ENCODE measurements at regions not wholly inside any gene's neighbourhood (a gene's known extent, or its start where the extent isn't known, plus 50 kb on each side); places are given as distances from the start of the nearest gene placed in this dataset.

GRCh38 chr6:79780881-79781280, 149.8 kb downstream of the SH3BGRL2 start:
- Histone ChIP-seq H3K79me1 (ENCODE audit: low read depth in 1 of 2, low read length in 2 of 2) (no peaks in the 10 kb centered on the region), H4K8ac (ENCODE audit: low read depth in 2 of 2, low read length in 2 of 2) (no peak overlapping the region)
- no TSS peak for BruUV-seq (replicated peaks)

More at GRCh38 chr6:79780881-79781280, 149.8 kb downstream of the SH3BGRL2 start:
- TF ChIP-seq MAZ (IDR thresholded peaks at IDR 0.05; ENCODE audit: borderline replicate concordance, low read depth, low read length), result no peak
- TF ChIP-seq BHLHE40 (IDR thresholded peaks at IDR 0.05; ENCODE audit: low read depth, low read length), result no peak
- TF ChIP-seq SMC3 (IDR thresholded peaks at IDR 0.05; ENCODE audit: low read depth, low read length), result no peak
- TF ChIP-seq USF2 (IDR thresholded peaks at IDR 0.05; ENCODE audit: low read depth, low read length), result no peak
- no peak for TF ChIP-seq POLR2A (IDR thresholded peaks at IDR 0.05; ENCODE audit: low read depth, low read length)
- TF ChIP-seq FOS (IDR thresholded peaks at IDR 0.05; ENCODE audit: low read depth, low read length), result no peak
- no peak for TF ChIP-seq CHD1 (IDR thresholded peaks at IDR 0.05; ENCODE audit: low read depth, low read length)
- no peak for TF ChIP-seq RCOR1 (IDR thresholded peaks at IDR 0.05; ENCODE audit: insufficient replicate concordance, low read length)
- no peak for TF ChIP-seq CTCF (conservative IDR thresholded peaks at IDR 0.05; ENCODE audit: low read depth, low read length)
- TF ChIP-seq RFX5 (IDR thresholded peaks at IDR 0.05; ENCODE audit: low read depth, low read length), result no peak
- TF ChIP-seq NFE2L2 (IDR thresholded peaks at IDR 0.05; ENCODE audit: low read depth, low read length), result no peak
- TF ChIP-seq MAFK (IDR thresholded peaks at IDR 0.05; ENCODE audit: low read depth, low read length), result no peak
- TF ChIP-seq RAD21 (IDR thresholded peaks at IDR 0.05; ENCODE audit: low read length), result no peak
- no peak for TF ChIP-seq MXI1 (IDR thresholded peaks at IDR 0.05; ENCODE audit: borderline replicate concordance, low read depth, low read length)
- TF ChIP-seq CEBPB (IDR thresholded peaks at IDR 0.05; ENCODE audit: low read depth, low read length), result no peak
- no peak for TF ChIP-seq ELK1 (IDR thresholded peaks at IDR 0.05; ENCODE audit: borderline replicate concordance, low read depth, low read length)
- H4K5ac ChIP-seq (ENCODE audit: low read depth, low read length), result no peak overlapping the region
- intact Hi-C loops (cut with micrococcal nuclease) (no loop called here), dilution Hi-C loops (cut with HindIII; ENCODE audit: low sequenced_read_pairs, unreplicated experiment) (no loop called here), in situ Hi-C loops (cut with MboI; ENCODE audit: low sequenced_read_pairs) (no loop called here)
- ChIA-PET POLR2A (ENCODE audit: unreplicated experiment) (no interaction called here), CTCF (no interaction called here)
- no peaks in the 10 kb centered on the region for H3K9me3 ChIP-seq (ENCODE audit: control insufficient read depth, insufficient read depth, low read length)
- no peak overlapping the region for H2AFZ ChIP-seq (replicated peaks; ENCODE audit: low read length, poor library complexity)
- H3K27ac ChIP-seq (ENCODE audit: insufficient read depth, low read length), result no peak overlapping the region
- DNase-seq (no peak), ATAC-seq (ENCODE audit: low read depth) (no peak)
- peaks cover 5% of the 10 kb centered on the region for H3K27me3 ChIP-seq (ENCODE audit: control insufficient read depth, insufficient read depth, low read length)
- H3K23ac ChIP-seq (ENCODE audit: low read depth, low read length), result no peak overlapping the region
- no peaks in the 10 kb centered on the region for H4K20me1 ChIP-seq (ENCODE audit: insufficient read depth, low read length)
- H2BK20ac ChIP-seq (ENCODE audit: low read depth, low read length), result no peak overlapping the region
- H3K4me2 ChIP-seq (ENCODE audit: low read depth, low read length), result no peak overlapping the region
- H3K9me1 ChIP-seq (ENCODE audit: insufficient read depth, low read length), result no peaks in the 10 kb centered on the region
- no peak overlapping the region for H3K9ac ChIP-seq (ENCODE audit: low read depth, low read length)
- 100% methylated on average over 1 of the region's 1 CpG; no CpG with 5 or more reads in 1 of the 2 experiments for WGBS, 2 experiments (ENCODE audit: extremely low coverage in 2 of 2, insufficient read length in 1 of 2)
- H2AK9ac ChIP-seq (replicated peaks; ENCODE audit: low read depth, low read length, poor library complexity), result no peak overlapping the region
- H3K36me3 ChIP-seq (ENCODE audit: control insufficient read depth, insufficient read depth, low read length), result no peaks in the 10 kb centered on the region
- no peak overlapping the region for H2BK120ac ChIP-seq (ENCODE audit: low read depth, low read length)
- no peak overlapping the region for H3K14ac ChIP-seq (replicated peaks; ENCODE audit: low read depth, low read length)
- H2BK5ac ChIP-seq (ENCODE audit: low read depth, low read length, poor library complexity, severe bottlenecking), result no peak overlapping the region
- H3K4me3 ChIP-seq (ENCODE audit: insufficient read depth, low read depth, low read length), result no peak overlapping the region
- H3K56ac ChIP-seq (ENCODE audit: extremely low read depth, insufficient read depth, low read length), result no peak overlapping the region
- no peak overlapping the region for H2AK5ac ChIP-seq (ENCODE audit: low read depth, low read length)
- H3K4me1 ChIP-seq (ENCODE audit: control insufficient read depth, insufficient read depth, low read length), result no peaks in the 10 kb centered on the region
- no peak overlapping the region for H4K91ac ChIP-seq (ENCODE audit: insufficient read depth, low read depth, low read length)
- H2BK15ac ChIP-seq (ENCODE audit: low read depth, low read length), result no peak overlapping the region
- no peak overlapping the region for H3K18ac ChIP-seq (ENCODE audit: low read depth, low read length)
- no peak overlapping the region for H3K4ac ChIP-seq (ENCODE audit: low read depth, low read length)
